ENCODE measurements at regions not wholly inside any gene's neighbourhood (a gene's known extent, or its start where the extent isn't known, plus 50 kb on each side); places are given as distances from the start of the nearest gene placed in this dataset.
"Not testable (repeated sequence)": the region's sequence is repeated elsewhere in the genome, so short reads cannot be mapped to it uniquely, and the experiment has no call there.

DNA sequence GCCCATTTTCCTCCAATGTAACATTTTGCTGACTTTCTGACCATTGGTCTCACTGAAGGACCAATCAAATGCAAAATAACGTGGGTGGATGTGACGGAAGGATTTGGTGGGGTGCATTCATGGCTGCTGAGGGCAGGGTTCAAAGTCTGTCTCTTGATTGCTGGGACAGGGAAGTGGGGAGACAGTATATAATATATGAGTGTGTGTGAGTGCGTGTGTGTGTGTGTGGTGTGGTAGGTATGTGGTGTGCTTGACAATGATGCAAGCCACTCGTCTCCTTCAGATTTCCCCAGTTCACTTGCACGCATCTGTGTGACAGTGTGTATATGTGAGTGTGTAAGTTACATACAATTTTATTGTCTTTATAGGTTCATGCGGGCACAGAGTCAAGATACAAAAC is 477.3 kb downstream of the DIRAS2 start:
- Histone ChIP-seq H3K4me1 (no peaks in the 10 kb centered on the region), H3K36me3 (no peaks in the 10 kb centered on the region), H3K27ac (no peak overlapping the region), H3K27me3 (no peaks in the 10 kb centered on the region), H3K9me3 (no peaks in the 10 kb centered on the region), H3K4me3 (no peak overlapping the region)
- TF ChIP-seq POLR2AphosphoS5 (IDR thresholded peaks at IDR 0.05) (no peak), POLR2A (IDR thresholded peaks at IDR 0.05) (no peak)
- TF ChIP-seq, protein P1, sequence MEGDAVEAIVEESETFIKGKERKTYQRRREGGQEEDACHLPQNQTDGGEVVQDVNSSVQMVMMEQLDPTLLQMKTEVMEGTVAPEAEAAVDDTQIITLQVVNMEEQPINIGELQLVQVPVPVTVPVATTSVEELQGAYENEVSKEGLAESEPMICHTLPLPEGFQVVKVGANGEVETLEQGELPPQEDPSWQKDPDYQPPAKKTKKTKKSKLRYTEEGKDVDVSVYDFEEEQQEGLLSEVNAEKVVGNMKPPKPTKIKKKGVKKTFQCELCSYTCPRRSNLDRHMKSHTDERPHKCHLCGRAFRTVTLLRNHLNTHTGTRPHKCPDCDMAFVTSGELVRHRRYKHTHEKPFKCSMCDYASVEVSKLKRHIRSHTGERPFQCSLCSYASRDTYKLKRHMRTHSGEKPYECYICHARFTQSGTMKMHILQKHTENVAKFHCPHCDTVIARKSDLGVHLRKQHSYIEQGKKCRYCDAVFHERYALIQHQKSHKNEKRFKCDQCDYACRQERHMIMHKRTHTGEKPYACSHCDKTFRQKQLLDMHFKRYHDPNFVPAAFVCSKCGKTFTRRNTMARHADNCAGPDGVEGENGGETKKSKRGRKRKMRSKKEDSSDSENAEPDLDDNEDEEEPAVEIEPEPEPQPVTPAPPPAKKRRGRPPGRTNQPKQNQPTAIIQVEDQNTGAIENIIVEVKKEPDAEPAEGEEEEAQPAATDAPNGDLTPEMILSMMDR (IDR thresholded peaks at IDR 0.05): no peak
- intact Hi-C loops (cut with DNase I; ENCODE audit: low total_unique reads): no loop called here
- DNase-seq (ENCODE audit: low spot score in 2 of 2): no peak

DNA sequence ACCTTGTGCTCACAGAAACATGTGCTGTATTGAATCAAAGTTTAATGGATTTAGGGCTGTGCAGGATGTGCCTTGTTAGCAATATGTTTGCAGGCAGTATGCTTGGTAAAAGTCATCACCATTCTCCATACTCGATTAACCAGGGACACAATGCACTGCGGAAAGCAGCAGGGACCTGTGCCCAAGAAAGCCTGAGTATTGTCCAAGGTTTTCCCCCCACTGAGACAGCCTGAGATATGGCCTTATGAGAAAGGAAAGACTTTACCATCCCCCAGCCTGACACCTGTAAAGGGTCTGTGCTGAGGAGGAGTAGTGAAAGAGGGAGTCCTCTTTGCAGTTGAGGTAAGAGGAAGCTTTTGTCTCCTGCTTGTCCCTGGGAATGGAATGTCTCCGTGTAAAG is 476.2 kb downstream of the DIRAS2 start:
- DNase-seq (ENCODE audit: low spot score in 2 of 2); H3K27ac ChIP-seq; H3K27me3 ChIP-seq; H3K4me3 ChIP-seq; H3K4me1 ChIP-seq; H3K36me3 ChIP-seq; H3K9me3 ChIP-seq; intact Hi-C loops (cut with DNase I; ENCODE audit: low total_unique reads): not testable (repeated sequence)

- Histone ChIP-seq H3K27ac (no peak overlapping the region), H3K9me3 (peaks cover 0 to 5% of the 10 kb centered on the region in 2 donors), H3K36me3 (no peaks in the 10 kb centered on the region), H3K4me3 (no peak overlapping the region), H3K27me3 (no peaks in the 10 kb centered on the region), H3K4me1 (no peaks in the 10 kb centered on the region)
- intact Hi-C loops (cut with DNase I; ENCODE audit: low total_unique reads): no loop called here
- TF ChIP-seq POLR2AphosphoS5 (IDR thresholded peaks at IDR 0.05): no peak
- no peak for TF ChIP-seq POLR2A (IDR thresholded peaks at IDR 0.05)
- TF ChIP-seq, protein P1 (IDR thresholded peaks at IDR 0.05): no peak
- DNase-seq (ENCODE audit: low spot score in 2 of 2): no peak
Measured at GRCh38 chr9:90167914-90168313, 474.7 kb downstream of the DIRAS2 start.

DNA sequence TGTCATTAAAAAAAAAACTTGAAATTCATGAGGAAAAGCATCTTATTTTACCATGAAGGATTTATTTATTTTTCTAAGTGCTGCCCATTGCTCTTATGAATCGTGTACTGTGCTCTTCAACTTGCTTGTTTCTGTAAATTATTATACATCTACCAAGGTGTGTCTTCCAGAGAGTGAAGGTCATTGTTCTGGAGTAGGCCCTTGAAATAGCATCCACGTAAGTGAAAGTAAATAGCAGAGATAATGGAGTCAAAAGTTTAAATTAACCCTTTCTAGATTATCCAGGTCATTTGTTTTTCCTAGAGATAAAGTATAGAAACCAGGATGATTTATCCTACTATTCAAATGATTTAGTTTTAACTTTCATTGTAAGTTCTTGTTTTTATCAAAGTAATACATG is 473.1 kb downstream of the DIRAS2 start:
- Histone ChIP-seq H3K4me3 (no peak overlapping the region), H3K36me3 (no peaks in the 10 kb centered on the region), H3K27ac (no peak overlapping the region), H3K9me3 (peaks cover 0 to 5% of the 10 kb centered on the region in 2 donors), H3K4me1 (no peaks in the 10 kb centered on the region), H3K27me3 (no peaks in the 10 kb centered on the region)
- intact Hi-C loops (cut with DNase I; ENCODE audit: low total_unique reads): no loop called here
- DNase-seq (ENCODE audit: low spot score in 2 of 2): no peak
- TF ChIP-seq POLR2A (IDR thresholded peaks at IDR 0.05) (no peak), POLR2AphosphoS5 (IDR thresholded peaks at IDR 0.05) (no peak)
- TF ChIP-seq, protein P1 (IDR thresholded peaks at IDR 0.05): no peak

DNA sequence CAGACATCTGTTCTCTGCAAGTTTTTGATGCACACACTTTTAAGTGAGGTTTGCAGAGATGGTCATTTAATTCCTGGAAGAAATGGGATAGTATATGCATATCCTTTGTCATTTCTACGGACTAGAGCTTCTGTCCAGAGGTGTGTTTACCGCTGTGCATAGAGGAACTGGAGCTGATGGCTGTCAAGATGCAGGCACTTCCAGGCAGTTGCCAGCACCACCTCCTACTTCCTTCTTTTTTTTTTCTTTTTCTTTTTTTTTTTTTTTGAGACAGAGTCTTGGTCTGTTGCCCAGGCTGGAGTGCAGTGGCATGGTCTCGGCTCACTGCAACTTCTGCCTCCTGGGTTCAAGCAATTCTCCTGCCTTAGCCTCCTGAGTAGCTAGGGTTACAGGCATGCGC is 468.7 kb downstream of the DIRAS2 start:
- intact Hi-C loops (cut with DNase I; ENCODE audit: low total_unique reads); H3K36me3 ChIP-seq; H3K4me3 ChIP-seq; H3K9me3 ChIP-seq; H3K27ac ChIP-seq; DNase-seq (ENCODE audit: low spot score in 2 of 2); H3K27me3 ChIP-seq; H3K4me1 ChIP-seq: not testable (repeated sequence)

DNA sequence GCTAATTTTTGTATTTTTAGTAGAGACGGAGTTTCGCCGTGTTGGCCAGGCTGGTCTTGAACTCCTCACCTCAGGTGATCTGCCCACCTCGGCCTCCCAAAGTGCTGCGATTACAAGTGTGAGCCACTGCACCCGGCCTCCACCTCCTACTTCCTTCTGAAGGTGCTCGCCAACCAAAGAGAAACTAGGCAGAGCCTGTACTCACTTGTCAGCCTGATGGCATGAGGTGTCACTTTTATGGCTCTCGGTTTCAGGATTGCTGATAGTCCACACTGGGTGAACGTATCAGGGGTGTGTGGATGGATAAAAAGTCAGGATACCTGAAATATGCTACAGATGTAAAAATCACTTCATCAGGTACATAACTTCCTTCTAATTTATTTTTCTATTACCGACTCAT is 468.3 kb downstream of the DIRAS2 start:
- H3K27ac ChIP-seq; H3K9me3 ChIP-seq; H3K36me3 ChIP-seq; H3K4me3 ChIP-seq; H3K4me1 ChIP-seq; intact Hi-C loops (cut with DNase I; ENCODE audit: low total_unique reads); DNase-seq (ENCODE audit: low spot score in 2 of 2); H3K27me3 ChIP-seq: not testable (repeated sequence)

GRCh38 chr9:90175257-90175656 is 467.4 kb downstream of the DIRAS2 start:
- intact Hi-C loops (cut with DNase I; ENCODE audit: low total_unique reads): no loop called here

More at GRCh38 chr9:90175257-90175656, 467.4 kb downstream of the DIRAS2 start:
- Histone ChIP-seq H3K4me1 (no peaks in the 10 kb centered on the region), H3K9me3 (peaks cover 0 to 5% of the 10 kb centered on the region in 2 donors), H3K27me3 (no peaks in the 10 kb centered on the region), H3K36me3 (no peaks in the 10 kb centered on the region), H3K4me3 (no peak overlapping the region), H3K27ac (no peak overlapping the region)
- TF ChIP-seq POLR2A (IDR thresholded peaks at IDR 0.05) (no peak), POLR2AphosphoS5 (IDR thresholded peaks at IDR 0.05) (no peak)
- TF ChIP-seq, protein P1 (IDR thresholded peaks at IDR 0.05): no peak
- no peak for DNase-seq (ENCODE audit: low spot score in 2 of 2)

Measured in breast epithelium (tissue), 4 donors.